Fibroblast of mammary gland (primary cell): ENCODE measurements at regions not wholly inside any gene's neighbourhood (a gene's known extent, or its start where the extent isn't known, plus 50 kb on each side); places are given as distances from the start of the nearest gene placed in this dataset.

Experiments used
- DNase-seq: peaks from one replicate; pipeline ENCODE4 v3.0.0-alpha.2; 2010; ENCODE audit warnings: low read depth
- H3K4me3 ChIP-seq: 2 replicates; pipeline ENCODE4 v1.5.1; 2011; ENCODE audit warnings: low read depth, mild to moderate bottlenecking, low read length, moderate library complexity; ENCODE audit not compliant: control insufficient read depth
- TF ChIP-seq, protein P1 (sequence below): conservative IDR thresholded peaks from 2 replicates; pipeline ENCODE4 v1.5.1; 2011; ENCODE audit warnings: low read depth, low read length, inconsistent platforms; ENCODE audit not compliant: control insufficient read depth, insufficient read depth

DNA sequence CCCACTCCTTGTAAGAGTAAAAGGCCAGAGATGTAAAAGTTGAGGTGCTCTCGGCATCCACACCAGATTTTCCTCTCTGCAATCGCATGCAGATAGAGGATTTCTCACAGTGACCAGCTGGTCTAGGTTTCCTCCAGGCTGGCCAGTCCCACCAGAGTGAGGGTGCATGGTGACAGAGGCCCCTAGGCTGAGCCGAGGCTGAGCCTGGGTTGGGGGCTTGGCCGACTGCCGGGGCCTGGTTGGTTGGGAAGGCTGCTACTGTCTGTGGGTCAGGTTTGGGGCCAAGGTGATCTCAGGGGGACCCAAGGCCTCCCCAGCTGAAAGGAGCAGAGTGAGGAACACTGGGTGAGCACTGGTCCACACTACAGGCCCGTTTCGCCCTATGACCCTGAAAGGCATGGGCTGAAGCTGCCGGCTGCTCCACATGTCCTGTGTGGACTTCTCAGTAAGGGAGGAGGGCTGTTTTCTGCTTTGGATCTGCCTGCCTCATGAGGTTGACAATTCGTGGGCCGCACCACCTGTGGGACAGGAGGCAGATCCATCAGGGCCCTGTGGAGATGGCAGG lies 400.8 kb upstream of the IRX4 start:
- TF ChIP-seq, protein P1, sequence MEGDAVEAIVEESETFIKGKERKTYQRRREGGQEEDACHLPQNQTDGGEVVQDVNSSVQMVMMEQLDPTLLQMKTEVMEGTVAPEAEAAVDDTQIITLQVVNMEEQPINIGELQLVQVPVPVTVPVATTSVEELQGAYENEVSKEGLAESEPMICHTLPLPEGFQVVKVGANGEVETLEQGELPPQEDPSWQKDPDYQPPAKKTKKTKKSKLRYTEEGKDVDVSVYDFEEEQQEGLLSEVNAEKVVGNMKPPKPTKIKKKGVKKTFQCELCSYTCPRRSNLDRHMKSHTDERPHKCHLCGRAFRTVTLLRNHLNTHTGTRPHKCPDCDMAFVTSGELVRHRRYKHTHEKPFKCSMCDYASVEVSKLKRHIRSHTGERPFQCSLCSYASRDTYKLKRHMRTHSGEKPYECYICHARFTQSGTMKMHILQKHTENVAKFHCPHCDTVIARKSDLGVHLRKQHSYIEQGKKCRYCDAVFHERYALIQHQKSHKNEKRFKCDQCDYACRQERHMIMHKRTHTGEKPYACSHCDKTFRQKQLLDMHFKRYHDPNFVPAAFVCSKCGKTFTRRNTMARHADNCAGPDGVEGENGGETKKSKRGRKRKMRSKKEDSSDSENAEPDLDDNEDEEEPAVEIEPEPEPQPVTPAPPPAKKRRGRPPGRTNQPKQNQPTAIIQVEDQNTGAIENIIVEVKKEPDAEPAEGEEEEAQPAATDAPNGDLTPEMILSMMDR: no peak
- H3K4me3 ChIP-seq: no peak overlapping the region
- no peak for DNase-seq

DNA sequence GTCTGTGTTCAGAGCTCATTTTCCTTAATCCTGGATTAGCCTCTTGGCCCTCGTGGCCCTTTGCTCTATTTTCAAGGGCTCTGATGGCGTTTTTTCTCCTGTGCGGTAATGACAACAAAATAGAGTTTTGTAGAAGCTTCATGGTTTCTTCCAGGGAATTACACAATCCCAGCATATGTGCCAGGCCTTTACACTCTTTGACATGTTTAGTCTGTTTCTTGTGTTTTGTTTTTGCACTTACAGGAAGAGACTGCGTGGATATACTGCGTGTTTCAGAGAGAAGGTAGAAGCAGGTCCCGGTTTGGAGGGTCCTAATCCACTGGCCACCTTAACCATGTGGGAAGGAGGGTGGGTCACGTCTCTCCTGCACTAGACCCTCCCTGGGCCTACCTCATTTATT lies 400.2 kb upstream of the IRX4 start:
- no peak overlapping the region for H3K4me3 ChIP-seq
- no peak for DNase-seq
- TF ChIP-seq, protein P1: no peak

DNA sequence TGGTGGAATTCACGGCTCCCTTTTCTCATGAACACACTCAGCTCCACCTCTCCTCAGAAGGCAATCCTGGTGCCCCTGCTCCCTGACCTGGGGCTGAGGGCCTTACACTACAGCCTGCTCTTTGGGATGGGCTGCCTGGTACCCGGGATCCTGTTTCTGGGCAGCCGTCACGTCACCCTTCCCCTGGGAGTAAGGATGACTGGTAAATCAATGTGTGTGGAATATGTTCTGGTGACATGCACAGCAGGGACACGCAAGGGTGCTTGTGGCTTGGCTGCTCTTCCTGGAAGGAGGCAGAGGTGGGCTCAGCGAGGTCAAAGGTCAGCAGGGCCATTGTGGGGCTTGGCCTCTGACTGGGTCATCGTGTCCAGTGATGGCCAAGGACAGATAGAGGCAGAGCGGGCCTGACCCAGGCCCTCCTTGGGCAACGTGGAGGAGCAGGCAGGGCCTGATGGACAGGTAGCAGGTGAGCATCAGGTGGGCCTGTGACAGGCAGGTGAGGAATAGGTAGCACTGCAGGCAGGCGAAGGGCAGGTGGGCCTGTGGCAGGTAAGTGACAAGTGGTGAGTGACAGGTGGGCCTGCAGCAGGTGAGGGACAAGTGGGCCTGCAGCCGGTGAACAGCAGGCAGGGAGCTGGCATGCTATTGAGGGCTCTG lies 399.4 kb upstream of the IRX4 start:
- no peak for DNase-seq
- no peak overlapping the region for H3K4me3 ChIP-seq
- TF ChIP-seq, protein P1: no peak

DNA sequence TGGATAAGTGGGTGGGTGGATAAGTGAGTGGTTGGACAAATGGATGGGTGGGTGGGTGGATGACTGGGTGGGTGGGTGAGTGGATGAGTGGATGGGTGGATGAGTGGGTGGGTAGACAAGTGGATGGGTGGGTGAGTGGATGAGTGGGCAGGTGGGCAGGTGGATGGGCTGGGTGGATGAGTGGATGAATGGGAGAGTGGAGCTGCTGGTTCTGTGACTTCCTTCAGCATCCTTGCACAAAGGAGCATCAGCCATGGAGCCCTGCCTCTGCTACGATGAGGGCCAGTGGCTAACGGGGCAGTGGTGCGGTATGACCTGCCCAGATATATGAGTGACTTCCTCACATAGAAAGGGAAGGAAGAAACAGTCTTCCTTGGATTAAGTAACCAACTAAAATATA lies 398.7 kb upstream of the IRX4 start:
- TF ChIP-seq, protein P1: no peak
- no peak overlapping the region for H3K4me3 ChIP-seq
- no peak for DNase-seq

DNA sequence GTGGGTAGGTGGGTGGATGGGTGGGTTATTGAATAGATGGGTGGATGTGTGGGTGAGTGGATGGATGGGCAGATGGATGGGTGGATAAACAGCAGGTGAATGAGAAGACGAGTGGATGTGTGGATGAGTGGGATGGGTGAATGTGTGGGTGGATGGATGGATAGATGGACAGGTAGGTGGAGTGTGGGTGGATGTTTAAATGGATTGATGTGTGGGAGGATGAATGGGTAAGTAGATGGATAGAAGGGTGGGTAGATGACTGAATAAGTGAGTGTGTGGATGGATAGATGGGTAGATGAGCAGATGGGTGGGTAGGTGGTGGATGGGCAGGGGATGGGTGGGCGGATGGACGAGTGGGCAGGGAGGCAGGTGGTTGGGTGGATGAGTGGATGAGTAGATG lies 397.6 kb upstream of the IRX4 start:
- H3K4me3 ChIP-seq: no peak overlapping the region
- no peak for DNase-seq
- TF ChIP-seq, protein P1: no peak

DNA sequence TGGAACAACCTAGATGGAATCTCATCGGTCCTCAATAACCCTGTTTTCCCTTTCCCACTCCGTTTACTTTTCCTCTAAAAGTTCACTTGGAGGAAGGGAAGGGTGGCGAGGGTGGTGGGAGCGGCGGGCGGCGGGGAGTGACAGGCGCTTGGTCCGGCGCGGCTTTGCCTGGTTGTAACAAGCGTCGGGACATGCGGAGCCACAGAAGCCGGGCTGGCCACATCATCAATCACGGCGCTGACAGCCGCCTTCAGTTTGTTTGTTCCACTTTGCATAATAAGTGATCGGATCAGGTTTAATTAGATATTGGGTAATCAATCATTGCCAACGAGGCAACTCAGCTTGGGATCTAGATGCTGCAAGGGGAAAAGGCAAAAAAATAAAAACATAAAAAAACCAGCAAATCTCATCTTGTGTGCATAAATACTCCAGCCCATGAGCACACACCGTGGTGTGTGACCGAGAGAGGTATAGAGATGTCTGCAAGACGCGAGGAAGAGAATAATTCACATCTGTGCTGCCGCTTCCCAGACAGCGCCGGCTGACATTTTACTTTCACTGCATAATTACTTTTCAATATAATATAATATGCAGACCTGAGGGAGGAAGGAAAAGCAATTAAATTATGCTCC lies 396.2 kb upstream of the IRX4 start:
- TF ChIP-seq, protein P1: no peak
- no peak overlapping the region for H3K4me3 ChIP-seq
- no peak for DNase-seq
